Right lung (tissue), 2 donors: ENCODE measurements at regions not wholly inside any gene's neighbourhood (a gene's known extent, or its start where the extent isn't known, plus 50 kb on each side); places are given as distances from the start of the nearest gene placed in this dataset.

Experiments
- DNase-seq, 2 donors: peaks; one replicate each; pipeline ENCODE4 v3.0.0-alpha.2; 2013

DNA sequence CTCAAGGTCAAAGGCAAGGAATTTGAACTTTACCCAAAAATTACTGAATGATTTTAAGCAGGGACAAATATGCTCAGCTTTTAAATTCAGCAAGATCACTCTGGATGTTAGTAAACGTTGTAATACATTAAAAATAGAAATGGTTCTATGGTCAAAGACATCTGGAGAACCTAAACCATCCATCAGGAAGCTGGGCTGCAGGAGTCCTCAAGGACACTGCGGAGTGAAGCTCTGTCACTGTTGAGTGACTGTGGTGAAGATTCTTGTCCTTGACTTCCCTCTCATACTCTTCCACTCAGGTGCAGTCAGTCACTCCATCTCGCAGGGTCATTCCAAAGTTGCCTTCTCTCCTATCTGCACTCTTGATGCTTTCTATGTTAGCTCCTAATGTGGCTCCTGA, 450.7 kb downstream of the FOXO1 start:
- DNase-seq: no peak

GRCh38 chr13:40217675-40218074, 448.8 kb downstream of the FOXO1 start:
- no peak for DNase-seq

DNA sequence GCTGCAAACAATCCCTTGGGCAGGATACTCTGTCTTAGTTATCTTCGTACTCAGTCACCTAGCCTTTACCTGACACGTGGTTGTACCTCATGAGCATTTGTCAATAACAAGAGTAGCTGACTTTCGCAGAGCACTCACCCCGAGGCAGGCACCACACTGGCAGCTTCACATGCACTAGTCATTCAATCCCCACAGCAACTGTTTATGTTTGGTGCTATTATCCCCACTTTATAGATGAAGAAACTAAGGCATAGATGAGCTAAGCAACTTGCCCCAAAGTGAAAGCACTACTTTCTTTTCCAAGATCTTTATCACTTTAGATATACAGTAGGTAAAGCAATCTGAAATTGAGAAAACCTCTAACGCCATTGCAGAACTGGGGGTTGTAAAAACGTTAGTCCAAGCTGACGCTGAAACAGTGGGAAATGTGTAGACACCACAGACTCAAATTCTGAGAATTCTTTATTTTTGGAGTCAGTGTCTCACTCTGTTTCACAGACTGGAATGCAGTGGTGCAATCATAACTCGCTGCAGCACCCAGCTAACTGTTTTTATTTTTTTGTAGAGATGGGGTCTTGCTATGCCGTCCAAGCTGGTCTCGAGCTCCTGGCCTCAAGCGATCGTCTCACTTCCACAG, 446.0 kb downstream of the FOXO1 start:
- DNase-seq: no peak

DNA sequence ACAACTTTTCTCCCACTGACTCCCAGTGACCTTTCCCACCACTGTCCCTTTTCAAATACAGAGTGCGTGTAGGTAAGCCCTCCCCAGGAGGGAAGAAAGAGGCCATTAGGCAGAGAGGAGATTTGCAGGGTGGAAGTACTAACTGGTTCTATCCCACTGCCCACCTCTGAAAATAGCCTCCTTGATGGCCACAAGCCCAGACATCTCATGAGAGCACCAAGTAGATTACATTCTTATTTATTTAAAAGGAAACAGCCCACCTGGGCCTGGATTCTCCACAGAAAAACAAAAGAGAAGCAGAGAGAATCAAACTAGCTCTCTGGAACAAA, 445.3 kb downstream of the FOXO1 start:
- DNase-seq: no peak

- DNase-seq: no peak
These were observed 444.8 kb downstream of the FOXO1 start for GRCh38 chr13:40221460-40222201.

DNA sequence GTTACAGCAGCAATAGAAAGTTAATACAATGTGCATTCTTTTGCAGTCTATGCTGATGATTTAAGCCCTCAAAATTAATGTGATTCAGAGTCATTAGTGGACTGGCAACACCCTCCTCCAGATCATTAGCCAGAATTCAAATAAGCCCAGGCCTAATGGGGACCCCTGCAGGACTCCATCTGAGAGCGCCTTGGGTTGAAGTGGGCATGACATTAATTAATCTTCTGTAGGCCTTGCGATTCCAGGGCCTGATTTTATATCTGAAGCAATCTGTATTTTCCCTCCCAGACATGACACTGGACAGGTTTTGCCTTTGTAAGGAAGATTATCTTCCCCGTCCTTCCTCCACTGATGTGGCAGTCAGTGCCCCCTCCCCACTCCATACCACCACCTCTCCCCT, 442.9 kb downstream of the FOXO1 start:
- no peak for DNase-seq

DNA sequence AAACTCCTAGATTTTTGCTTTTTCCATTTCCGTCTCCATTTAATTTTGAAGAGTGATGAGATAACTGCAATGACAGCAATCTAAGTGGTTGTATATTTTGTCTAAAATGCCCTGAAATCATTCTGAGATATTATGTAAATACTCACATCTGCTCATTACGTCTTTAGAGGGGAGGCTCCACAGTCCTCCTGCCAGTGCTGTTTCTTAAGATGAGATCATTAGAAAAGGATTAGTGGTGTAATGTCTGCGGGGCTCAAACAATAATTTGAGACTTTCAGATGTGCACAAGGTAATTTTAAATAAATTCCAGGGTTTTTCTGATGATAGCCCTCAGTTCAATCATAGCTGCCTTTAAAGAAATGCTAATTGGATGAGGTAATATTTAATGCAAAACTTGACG, 437.9 kb downstream of the FOXO1 start:
- DNase-seq: no peak

- DNase-seq: no peak
These were observed 437.5 kb downstream of the FOXO1 start for GRCh38 chr13:40228990-40229389.

GRCh38 chr13:40230833-40231266, 435.6 kb downstream of the FOXO1 start:
- peak in 1 of 2 donors; percentile 12 for DNase-seq

- DNase-seq: no peak
These were observed 435.1 kb downstream of the FOXO1 start for GRCh38 chr13:40231311-40231710.

DNA sequence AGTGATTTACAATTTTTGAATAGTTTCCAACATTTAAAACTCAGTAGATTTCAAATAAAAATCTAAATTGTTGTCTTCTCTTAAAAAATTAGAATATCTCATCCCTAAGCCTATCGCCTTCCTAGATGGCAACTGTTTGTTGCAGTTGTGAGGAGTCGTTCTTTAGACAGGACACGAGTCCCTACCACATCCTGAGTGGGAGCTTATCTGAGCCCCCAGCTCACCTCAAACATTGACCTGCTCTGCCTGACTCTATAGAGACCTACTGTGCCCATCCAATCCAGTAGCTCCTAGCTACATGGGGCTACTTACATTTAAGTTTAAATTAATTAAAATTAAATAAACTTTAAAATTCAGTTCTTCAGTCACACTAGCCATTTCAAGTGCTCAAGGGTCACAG, 434.7 kb downstream of the FOXO1 start:
- no peak for DNase-seq

DNA sequence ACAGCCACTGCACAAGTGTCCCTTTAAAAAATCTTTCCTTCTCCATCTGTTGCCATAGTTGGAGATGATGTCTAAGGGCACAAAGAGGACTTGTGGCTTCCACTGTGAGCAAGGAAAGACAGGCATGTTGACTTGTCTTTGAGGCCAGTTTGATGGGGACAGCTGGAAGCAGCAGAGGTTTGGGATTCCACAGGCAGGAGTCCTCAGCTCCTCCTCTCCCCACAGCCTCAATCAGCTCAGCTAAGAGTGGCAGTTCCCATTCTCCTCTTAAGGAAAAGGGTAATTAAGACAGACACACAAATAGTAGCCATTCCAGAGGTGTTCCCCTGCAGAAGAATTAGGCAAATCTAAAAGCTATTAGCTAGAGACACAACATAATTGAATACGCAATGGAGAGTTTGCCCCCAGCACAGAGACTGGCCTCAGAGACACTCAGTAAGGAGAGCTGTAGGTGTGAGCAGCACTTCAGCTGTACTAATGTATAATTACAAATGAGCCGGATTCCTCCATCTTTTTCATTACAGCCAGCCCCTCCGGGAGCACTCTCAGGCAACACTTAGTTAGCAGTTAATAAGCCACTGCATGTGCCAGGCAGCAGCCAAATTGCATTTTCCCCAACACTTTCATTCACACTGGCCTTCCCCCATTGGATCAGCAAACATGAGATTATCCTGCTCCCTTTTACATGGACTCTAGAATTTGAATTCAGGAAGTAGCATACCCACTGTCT, 434.0 kb downstream of the FOXO1 start:
- DNase-seq: no peak

DNA sequence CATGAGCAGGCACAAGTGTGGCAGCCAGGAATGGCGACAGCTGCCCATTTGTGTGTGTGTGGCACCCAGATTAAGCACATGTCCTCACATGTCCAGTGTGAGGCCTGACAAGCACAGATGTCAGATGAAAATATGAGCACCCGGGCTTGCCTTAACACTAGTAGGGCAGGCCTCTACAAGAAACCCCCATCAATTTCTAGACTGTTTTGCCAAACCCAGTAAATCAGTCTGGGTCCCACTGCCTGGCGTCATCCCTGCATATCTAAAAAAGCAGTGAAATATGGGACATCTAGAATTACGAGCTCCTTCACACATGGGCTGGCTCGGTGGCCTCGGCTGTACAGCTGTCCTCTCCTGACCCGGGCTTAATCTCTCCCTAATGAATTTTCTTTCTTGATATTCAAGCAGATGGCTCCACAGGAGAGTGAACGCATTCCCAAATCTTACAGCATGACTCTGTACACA, 432.7 kb downstream of the FOXO1 start:
- DNase-seq: no peak

DNA sequence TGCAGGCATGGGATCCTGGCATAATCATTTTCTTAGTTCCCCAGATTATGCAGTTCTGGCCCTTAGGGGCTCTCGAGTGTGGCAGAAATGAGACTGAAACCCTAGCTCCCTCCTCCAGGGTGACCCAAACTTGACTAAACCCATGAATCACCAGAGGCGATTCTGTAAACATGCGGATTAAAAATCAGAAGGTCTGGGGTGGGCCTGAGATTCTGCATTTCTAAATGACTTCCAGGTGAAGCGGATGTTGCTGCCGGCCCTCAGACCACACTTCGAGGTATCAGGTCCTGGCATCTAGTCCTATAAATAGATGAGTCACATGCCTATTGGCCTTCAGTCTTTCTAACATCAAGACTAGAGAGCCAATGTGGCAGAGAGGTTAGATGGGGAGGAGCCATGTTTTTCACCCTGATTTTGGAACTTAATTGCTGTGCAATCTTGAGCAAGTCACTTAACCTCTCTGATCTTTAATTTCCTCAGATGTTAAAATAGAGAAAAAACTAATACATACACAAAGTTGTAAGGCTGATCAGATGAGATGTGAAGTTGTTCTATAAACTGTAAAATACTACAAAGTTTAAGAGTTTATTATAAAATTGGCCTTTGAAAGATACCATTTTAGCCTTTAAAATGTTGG, 431.2 kb downstream of the FOXO1 start:
- no peak for DNase-seq

DNA sequence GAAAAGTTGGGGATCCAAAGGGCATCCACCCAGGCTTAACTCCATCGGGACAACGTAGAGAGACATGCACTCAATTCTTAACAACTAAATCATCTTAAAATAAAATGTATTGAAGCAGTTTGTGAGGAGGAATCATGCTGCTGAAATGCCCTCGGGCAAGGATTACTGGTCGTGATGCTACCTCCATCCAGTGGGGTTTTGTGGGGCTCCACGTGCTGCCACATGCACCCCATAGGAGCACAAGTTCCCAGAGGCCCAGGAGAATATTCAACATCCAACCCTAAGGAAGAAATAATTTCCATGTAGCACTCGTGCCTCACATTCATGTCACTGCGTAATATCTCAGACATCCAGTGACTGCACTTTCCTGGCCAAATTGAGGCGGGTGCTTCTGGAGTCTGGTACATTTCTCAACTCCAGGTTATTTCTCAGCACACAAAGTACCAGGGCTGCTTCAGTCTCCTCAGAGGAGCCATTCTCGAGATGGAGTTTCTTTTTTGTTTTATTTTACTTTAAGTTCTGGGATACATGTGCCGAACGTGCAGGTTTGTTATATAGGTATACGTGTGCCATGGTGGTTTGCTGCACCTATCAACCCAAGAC, 429.8 kb downstream of the FOXO1 start:
- DNase-seq: no peak

- no peak for DNase-seq
These were observed 427.7 kb downstream of the FOXO1 start for GRCh38 chr13:40238761-40239160.

DNA sequence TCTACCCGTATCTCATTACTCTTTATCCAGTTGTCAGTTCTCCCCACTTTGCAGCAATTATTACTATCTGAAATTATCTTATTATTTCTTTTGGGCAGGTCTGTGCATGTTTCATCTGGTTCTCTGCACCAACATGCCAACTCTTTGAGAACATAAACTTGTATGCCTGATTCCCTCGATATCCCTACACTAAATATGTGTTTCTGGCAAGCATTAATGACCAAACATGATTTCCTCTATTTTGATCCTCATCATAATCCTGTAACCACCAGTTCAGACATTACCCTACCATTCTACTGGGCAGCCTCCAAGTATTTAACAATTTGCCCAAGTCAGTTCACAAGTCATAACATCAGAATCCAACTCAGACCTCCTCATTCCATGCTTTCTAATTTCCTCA, 426.1 kb downstream of the FOXO1 start:
- DNase-seq: no peak

GRCh38 chr13:40241125-40241798, 425.2 kb downstream of the FOXO1 start:
- no peak for DNase-seq

DNA sequence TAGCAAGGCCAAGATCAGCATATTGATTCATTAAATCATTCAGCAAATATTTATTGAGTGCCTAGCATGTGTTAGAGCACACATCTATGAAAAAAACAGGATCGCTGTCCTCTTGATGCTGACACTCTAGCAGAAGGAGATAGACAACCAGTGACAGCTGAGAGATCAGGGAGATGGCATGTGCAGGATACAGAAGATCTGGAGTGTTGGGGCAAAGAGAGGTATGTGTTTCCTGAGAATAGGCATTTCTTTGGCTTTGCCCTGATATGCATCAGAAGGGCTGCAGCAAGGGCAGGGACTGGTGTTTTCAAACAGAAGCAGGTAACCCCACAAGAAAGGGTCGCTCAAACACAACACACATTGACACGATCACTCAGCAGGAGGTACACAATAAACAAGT, 423.4 kb downstream of the FOXO1 start:
- no peak for DNase-seq

DNA sequence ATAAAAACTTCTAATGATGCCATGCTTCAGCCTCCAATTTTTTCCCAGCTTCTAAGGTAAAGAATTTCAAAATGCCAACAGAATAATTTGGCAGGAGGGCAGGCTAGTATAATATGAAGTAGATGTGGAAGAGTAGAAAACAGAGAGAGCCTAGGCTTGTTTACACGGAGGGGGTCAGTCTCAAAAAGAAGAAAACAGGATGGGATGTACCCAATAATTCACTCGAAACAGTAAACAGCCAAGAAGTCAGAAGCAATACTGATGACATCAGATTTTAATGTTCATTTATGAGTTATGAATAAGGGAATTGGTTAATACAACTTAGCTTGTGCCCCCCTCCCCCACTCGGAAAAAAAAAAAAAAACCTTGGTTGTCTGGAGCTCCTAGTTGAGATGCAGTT, 422.5 kb downstream of the FOXO1 start:
- no peak for DNase-seq

DNA sequence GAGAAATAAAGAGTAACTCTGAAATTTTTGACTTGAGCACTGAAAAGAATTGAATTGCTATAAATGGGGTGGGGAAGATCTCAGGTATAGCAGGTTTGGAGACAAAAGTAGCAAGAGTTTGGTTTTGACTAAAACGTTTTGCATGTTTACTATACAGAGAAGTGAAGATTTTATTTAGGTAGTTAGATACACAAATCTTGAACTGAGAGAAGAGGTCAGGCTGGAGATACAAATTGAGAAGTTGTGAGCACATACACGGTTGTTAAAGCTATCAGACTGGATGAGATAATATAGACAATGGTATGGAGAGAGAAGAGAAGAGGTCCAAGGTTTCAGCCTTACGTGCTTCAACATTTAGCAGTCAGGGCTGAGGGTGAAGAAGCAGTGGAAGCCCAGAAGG, 420.9 kb downstream of the FOXO1 start:
- no peak for DNase-seq

DNA sequence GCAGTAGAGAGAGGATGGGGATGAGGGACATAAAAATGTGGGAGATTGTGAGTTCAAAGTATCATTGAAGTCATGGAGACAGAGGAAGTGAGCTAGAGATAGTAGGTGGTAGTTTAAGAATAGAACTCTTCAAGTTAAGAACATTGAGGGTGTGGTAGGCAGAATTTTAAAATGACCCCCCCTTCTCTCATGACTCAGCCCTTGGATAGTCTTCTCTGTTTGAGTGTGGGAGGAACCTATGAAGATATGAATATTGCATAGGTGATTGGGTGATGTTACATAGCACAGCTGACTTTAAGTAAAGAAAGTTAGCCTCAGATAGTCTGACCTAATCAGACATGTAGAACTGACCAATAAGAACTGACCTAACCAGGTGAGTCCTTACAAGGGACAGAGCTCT, 418.6 kb downstream of the FOXO1 start:
- DNase-seq: no peak
